ENCODE measurements at regions not wholly inside any gene's neighbourhood (a gene's known extent, or its start where the extent isn't known, plus 50 kb on each side); places are given as distances from the start of the nearest gene placed in this dataset.

DNA sequence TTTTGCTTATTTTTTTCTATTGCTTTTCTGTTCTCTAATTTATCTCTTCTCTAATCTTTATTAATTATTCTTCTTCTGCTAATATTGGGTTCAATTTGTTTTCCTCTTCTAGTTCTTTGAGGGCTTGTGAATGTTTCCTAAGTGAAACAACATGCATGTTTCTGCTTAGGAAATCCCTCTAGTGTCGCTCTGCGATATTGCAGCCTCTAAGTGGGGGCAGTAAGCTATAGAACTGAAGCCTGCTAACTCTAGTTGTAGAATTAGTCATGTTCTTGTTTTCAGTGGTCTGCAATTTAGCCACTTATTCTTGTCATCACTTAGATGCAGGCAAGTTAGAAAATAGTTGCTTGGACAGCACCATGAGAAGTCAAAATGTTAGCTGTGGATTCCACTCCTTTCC, 222.6 kb downstream of the SPIN4 start:
- H3K27ac Mint-ChIP-seq, result no peak overlapping the region
- no peaks in the 10 kb centered on the region; the same call in 1 of the 2 replicates for H3K27me3 Mint-ChIP-seq (ENCODE audit: low read depth)
- H3K4me1 Mint-ChIP-seq, result no peaks in the 10 kb centered on the region
- peaks cover 19% of the 10 kb centered on the region for H3K36me3 Mint-ChIP-seq
- peaks cover 40% of the 10 kb centered on the region for H3K9me3 Mint-ChIP-seq
- DNase-seq (ENCODE audit: low spot score) (peak; percentile 14), ATAC-seq (no peak)
- CTCF ChIA-PET, result no interaction called here
- POLR2A ChIA-PET, result no interaction called here
- no peak overlapping the region for H3K4me3 Mint-ChIP-seq
- TF ChIP-seq MXD4 (CRISPR knock-in tag; IDR thresholded peaks at IDR 0.05; ENCODE audit: borderline replicate concordance), result no peak
- TF ChIP-seq, protein P1, sequence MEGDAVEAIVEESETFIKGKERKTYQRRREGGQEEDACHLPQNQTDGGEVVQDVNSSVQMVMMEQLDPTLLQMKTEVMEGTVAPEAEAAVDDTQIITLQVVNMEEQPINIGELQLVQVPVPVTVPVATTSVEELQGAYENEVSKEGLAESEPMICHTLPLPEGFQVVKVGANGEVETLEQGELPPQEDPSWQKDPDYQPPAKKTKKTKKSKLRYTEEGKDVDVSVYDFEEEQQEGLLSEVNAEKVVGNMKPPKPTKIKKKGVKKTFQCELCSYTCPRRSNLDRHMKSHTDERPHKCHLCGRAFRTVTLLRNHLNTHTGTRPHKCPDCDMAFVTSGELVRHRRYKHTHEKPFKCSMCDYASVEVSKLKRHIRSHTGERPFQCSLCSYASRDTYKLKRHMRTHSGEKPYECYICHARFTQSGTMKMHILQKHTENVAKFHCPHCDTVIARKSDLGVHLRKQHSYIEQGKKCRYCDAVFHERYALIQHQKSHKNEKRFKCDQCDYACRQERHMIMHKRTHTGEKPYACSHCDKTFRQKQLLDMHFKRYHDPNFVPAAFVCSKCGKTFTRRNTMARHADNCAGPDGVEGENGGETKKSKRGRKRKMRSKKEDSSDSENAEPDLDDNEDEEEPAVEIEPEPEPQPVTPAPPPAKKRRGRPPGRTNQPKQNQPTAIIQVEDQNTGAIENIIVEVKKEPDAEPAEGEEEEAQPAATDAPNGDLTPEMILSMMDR (IDR thresholded peaks at IDR 0.05), result 0 out of 2 replicates have a peak, but pooled peaks have one; percentile 21

DNA sequence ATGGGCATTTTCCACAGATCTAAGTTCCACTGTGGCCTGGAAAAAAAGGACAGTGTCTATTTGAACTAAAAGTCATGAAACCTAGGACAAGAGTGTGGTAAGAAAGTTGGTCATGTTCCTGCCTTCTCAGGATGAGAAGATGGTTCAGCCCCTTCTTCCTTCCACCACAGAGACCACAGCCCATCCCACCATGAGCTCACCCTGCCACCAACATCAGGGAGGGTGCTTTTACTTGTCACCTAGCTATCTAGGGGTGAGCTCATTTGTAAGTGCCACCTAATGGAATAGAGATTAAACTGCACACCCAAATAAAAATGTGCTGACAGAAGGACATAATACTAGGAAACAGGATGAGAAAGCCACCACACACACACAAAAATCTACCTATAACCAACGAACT, 235.9 kb downstream of the SPIN4 start:
- Mint-ChIP-seq H3K36me3 (peaks cover 29% of the 10 kb centered on the region), H3K27me3 (ENCODE audit: low read depth) (no peaks in the 10 kb centered on the region), H3K27ac (no peak overlapping the region), H3K4me1 (no peaks in the 10 kb centered on the region), H3K4me3 (no peak overlapping the region), H3K9me3 (peaks cover 76% of the 10 kb centered on the region)
- CTCF ChIA-PET, result no interaction called here
- POLR2A ChIA-PET, result no interaction called here
- no peak for ATAC-seq
- no peak for DNase-seq (ENCODE audit: low spot score)
- no peak for TF ChIP-seq HMGA2 (CRISPR knock-in tag; IDR thresholded peaks at IDR 0.05)
- no peak for TF ChIP-seq JUN (CRISPR knock-in tag; IDR thresholded peaks at IDR 0.05)
- TF ChIP-seq, protein P2, sequence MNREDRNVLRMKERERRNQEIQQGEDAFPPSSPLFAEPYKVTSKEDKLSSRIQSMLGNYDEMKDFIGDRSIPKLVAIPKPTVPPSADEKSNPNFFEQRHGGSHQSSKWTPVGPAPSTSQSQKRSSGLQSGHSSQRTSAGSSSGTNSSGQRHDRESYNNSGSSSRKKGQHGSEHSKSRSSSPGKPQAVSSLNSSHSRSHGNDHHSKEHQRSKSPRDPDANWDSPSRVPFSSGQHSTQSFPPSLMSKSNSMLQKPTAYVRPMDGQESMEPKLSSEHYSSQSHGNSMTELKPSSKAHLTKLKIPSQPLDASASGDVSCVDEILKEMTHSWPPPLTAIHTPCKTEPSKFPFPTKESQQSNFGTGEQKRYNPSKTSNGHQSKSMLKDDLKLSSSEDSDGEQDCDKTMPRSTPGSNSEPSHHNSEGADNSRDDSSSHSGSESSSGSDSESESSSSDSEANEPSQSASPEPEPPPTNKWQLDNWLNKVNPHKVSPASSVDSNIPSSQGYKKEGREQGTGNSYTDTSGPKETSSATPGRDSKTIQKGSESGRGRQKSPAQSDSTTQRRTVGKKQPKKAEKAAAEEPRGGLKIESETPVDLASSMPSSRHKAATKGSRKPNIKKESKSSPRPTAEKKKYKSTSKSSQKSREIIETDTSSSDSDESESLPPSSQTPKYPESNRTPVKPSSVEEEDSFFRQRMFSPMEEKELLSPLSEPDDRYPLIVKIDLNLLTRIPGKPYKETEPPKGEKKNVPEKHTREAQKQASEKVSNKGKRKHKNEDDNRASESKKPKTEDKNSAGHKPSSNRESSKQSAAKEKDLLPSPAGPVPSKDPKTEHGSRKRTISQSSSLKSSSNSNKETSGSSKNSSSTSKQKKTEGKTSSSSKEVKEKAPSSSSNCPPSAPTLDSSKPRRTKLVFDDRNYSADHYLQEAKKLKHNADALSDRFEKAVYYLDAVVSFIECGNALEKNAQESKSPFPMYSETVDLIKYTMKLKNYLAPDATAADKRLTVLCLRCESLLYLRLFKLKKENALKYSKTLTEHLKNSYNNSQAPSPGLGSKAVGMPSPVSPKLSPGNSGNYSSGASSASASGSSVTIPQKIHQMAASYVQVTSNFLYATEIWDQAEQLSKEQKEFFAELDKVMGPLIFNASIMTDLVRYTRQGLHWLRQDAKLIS (CRISPR knock-in tag; IDR thresholded peaks at IDR 0.05; ENCODE audit: borderline replicate concordance), result no peak
- TF ChIP-seq, protein P3, sequence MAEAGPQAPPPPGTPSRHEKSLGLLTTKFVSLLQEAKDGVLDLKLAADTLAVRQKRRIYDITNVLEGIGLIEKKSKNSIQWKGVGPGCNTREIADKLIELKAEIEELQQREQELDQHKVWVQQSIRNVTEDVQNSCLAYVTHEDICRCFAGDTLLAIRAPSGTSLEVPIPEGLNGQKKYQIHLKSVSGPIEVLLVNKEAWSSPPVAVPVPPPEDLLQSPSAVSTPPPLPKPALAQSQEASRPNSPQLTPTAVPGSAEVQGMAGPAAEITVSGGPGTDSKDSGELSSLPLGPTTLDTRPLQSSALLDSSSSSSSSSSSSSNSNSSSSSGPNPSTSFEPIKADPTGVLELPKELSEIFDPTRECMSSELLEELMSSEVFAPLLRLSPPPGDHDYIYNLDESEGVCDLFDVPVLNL (CRISPR knock-in tag; IDR thresholded peaks at IDR 0.05; ENCODE audit: borderline replicate concordance, low read depth), result no peak
- TF ChIP-seq, protein P4, sequence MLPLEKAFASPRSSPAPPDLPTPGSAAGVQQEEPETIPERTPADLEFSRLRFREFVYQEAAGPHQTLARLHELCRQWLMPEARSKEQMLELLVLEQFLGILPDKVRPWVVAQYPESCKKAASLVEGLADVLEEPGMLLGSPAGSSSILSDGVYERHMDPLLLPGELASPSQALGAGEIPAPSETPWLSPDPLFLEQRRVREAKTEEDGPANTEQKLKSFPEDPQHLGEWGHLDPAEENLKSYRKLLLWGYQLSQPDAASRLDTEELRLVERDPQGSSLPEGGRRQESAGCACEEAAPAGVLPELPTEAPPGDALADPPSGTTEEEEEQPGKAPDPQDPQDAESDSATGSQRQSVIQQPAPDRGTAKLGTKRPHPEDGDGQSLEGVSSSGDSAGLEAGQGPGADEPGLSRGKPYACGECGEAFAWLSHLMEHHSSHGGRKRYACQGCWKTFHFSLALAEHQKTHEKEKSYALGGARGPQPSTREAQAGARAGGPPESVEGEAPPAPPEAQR (CRISPR knock-in tag; IDR thresholded peaks at IDR 0.05), result no peak
- no peak for TF ChIP-seq RORB (CRISPR knock-in tag; IDR thresholded peaks at IDR 0.05)
- TF ChIP-seq, protein P5, sequence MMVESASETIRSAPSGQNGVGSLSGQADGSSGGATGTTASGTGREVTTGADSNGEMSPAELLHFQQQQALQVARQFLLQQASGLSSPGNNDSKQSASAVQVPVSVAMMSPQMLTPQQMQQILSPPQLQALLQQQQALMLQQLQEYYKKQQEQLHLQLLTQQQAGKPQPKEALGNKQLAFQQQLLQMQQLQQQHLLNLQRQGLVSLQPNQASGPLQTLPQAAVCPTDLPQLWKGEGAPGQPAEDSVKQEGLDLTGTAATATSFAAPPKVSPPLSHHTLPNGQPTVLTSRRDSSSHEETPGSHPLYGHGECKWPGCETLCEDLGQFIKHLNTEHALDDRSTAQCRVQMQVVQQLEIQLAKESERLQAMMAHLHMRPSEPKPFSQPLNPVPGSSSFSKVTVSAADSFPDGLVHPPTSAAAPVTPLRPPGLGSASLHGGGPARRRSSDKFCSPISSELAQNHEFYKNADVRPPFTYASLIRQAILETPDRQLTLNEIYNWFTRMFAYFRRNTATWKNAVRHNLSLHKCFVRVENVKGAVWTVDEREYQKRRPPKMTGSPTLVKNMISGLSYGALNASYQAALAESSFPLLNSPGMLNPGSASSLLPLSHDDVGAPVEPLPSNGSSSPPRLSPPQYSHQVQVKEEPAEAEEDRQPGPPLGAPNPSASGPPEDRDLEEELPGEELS (CRISPR knock-in tag; IDR thresholded peaks at IDR 0.05), result no peak
- TF ChIP-seq ELF4 (CRISPR knock-in tag; IDR thresholded peaks at IDR 0.05; ENCODE audit: low read depth), result no peak
- no peak for TF ChIP-seq ETV6 (CRISPR knock-in tag; IDR thresholded peaks at IDR 0.05)
- TF ChIP-seq ESRRA (CRISPR knock-in tag; IDR thresholded peaks at IDR 0.05; ENCODE audit: borderline replicate concordance), result no peak
- TF ChIP-seq, protein P6, sequence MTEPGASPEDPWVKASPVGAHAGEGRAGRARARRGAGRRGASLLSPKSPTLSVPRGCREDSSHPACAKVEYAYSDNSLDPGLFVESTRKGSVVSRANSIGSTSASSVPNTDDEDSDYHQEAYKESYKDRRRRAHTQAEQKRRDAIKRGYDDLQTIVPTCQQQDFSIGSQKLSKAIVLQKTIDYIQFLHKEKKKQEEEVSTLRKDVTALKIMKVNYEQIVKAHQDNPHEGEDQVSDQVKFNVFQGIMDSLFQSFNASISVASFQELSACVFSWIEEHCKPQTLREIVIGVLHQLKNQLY (CRISPR knock-in tag; IDR thresholded peaks at IDR 0.05), result no peak
- TF ChIP-seq, protein P7, sequence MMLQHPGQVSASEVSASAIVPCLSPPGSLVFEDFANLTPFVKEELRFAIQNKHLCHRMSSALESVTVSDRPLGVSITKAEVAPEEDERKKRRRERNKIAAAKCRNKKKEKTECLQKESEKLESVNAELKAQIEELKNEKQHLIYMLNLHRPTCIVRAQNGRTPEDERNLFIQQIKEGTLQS (CRISPR knock-in tag; conservative IDR thresholded peaks at IDR 0.05), result no peak
- TF ChIP-seq, protein P8, sequence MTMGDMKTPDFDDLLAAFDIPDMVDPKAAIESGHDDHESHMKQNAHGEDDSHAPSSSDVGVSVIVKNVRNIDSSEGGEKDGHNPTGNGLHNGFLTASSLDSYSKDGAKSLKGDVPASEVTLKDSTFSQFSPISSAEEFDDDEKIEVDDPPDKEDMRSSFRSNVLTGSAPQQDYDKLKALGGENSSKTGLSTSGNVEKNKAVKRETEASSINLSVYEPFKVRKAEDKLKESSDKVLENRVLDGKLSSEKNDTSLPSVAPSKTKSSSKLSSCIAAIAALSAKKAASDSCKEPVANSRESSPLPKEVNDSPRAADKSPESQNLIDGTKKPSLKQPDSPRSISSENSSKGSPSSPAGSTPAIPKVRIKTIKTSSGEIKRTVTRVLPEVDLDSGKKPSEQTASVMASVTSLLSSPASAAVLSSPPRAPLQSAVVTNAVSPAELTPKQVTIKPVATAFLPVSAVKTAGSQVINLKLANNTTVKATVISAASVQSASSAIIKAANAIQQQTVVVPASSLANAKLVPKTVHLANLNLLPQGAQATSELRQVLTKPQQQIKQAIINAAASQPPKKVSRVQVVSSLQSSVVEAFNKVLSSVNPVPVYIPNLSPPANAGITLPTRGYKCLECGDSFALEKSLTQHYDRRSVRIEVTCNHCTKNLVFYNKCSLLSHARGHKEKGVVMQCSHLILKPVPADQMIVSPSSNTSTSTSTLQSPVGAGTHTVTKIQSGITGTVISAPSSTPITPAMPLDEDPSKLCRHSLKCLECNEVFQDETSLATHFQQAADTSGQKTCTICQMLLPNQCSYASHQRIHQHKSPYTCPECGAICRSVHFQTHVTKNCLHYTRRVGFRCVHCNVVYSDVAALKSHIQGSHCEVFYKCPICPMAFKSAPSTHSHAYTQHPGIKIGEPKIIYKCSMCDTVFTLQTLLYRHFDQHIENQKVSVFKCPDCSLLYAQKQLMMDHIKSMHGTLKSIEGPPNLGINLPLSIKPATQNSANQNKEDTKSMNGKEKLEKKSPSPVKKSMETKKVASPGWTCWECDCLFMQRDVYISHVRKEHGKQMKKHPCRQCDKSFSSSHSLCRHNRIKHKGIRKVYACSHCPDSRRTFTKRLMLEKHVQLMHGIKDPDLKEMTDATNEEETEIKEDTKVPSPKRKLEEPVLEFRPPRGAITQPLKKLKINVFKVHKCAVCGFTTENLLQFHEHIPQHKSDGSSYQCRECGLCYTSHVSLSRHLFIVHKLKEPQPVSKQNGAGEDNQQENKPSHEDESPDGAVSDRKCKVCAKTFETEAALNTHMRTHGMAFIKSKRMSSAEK (CRISPR knock-in tag; IDR thresholded peaks at IDR 0.05; ENCODE audit: borderline replicate concordance), result no peak
- TF ChIP-seq GTF2I (CRISPR knock-in tag; conservative IDR thresholded peaks at IDR 0.05), result no peak
- TF ChIP-seq, protein P9, sequence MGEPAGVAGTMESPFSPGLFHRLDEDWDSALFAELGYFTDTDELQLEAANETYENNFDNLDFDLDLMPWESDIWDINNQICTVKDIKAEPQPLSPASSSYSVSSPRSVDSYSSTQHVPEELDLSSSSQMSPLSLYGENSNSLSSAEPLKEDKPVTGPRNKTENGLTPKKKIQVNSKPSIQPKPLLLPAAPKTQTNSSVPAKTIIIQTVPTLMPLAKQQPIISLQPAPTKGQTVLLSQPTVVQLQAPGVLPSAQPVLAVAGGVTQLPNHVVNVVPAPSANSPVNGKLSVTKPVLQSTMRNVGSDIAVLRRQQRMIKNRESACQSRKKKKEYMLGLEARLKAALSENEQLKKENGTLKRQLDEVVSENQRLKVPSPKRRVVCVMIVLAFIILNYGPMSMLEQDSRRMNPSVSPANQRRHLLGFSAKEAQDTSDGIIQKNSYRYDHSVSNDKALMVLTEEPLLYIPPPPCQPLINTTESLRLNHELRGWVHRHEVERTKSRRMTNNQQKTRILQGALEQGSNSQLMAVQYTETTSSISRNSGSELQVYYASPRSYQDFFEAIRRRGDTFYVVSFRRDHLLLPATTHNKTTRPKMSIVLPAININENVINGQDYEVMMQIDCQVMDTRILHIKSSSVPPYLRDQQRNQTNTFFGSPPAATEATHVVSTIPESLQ (CRISPR knock-in tag; IDR thresholded peaks at IDR 0.05), result no peak
